Neural cell (in vitro differentiated cells): ENCODE measurements at regions not wholly inside any gene's neighbourhood (a gene's known extent, or its start where the extent isn't known, plus 50 kb on each side); places are given as distances from the start of the nearest gene placed in this dataset.
A peak's percentile ranks its signal among the peaks of the same experiment; 100 is the strongest.

Experiments
- H2AFZ ChIP-seq: fragments of 200-600, 300-800 bp; sonication (generic), shearing (Covaris generic); 2 replicates; pipeline ENCODE4 v1.6.0; 2014; ENCODE audit warnings: low read depth, mild to moderate bottlenecking, antibody characterized with exemption, low read length, moderate library complexity
- H3F3A ChIP-seq: fragments of 200-600 bp; shearing (Covaris generic); 2 replicates; pipeline ENCODE4 v1.6.1; 2016; ENCODE audit warnings: mild to moderate bottlenecking, moderate library complexity, mixed read lengths, antibody characterized with exemption, low read length; ENCODE audit not compliant: insufficient read depth, poor library complexity, severe bottlenecking
- H3K27ac ChIP-seq: fragments of 200-600, 300-800 bp; sonication (generic), shearing (Covaris generic); 2 replicates; pipeline ENCODE4 v1.5.1; 2014; ENCODE audit warnings: mild to moderate bottlenecking, low read length, moderate library complexity
- H3K27me3 ChIP-seq: fragments of 300-800, 200-600 bp; sonication (generic), shearing (Covaris generic); 2 replicates; pipeline ENCODE4 v1.6.0; 2014; ENCODE audit warnings: mild to moderate bottlenecking, low read depth, low read length, moderate library complexity; ENCODE audit not compliant: insufficient read depth
- H3K36me3 ChIP-seq: fragments of 300-800, 200-600 bp; sonication (generic), shearing (Covaris generic); 2 replicates; pipeline ENCODE4 v1.5.1; 2014; ENCODE audit warnings: mild to moderate bottlenecking, antibody characterized with exemption, low read length, moderate library complexity; ENCODE audit not compliant: insufficient read depth
- H3K4me2 ChIP-seq: fragments of 300-800, 200-600 bp; sonication (generic), shearing (Covaris generic); 2 replicates; pipeline ENCODE4 v1.6.0; 2014; ENCODE audit warnings: mild to moderate bottlenecking, low read length
- H3K4me3 ChIP-seq: fragments of 300-800, 200-600 bp; sonication (generic), shearing (Covaris generic); 2 replicates; pipeline ENCODE4 v1.5.1; 2014; ENCODE audit warnings: mild to moderate bottlenecking, low read length, moderate library complexity
- H3K79me2 ChIP-seq: fragments of 200-600 bp; shearing (Covaris generic); replicated peaks from 2 replicates; pipeline ENCODE4 v1.6.0; 2014; ENCODE audit warnings: mild to moderate bottlenecking, low read length, moderate library complexity; ENCODE audit not compliant: insufficient read depth
- H3K9ac ChIP-seq: fragments of 300-800, 200-600 bp; sonication (generic), shearing (Covaris generic); 2 replicates; pipeline ENCODE4 v1.6.1; 2016; ENCODE audit warnings: mild to moderate bottlenecking, low read length, mixed read lengths
- H3K9me2 ChIP-seq: fragments of 200-600 bp; shearing (Covaris generic); 2 replicates; pipeline ENCODE4 v1.6.1; 2016; ENCODE audit warnings: mild to moderate bottlenecking, low read length, mixed read lengths; ENCODE audit not compliant: insufficient read depth
- H3K9me3 ChIP-seq: fragments of 200-600, 300-800 bp; sonication (generic), shearing (Covaris generic); 2 replicates; pipeline ENCODE4 v1.6.1; 2016; ENCODE audit warnings: mild to moderate bottlenecking, mixed run types, low read length, moderate library complexity, mixed read lengths
- H4K20me1 ChIP-seq: fragments of 200-600 bp; shearing (Covaris generic); 2 replicates; pipeline ENCODE4 v1.6.1; 2016; ENCODE audit warnings: mild to moderate bottlenecking, mixed run types; ENCODE audit not compliant: insufficient read depth
- CTCF ChIP-seq: fragments of 450-650 bp; IDR thresholded peaks from 2 replicates; pipeline ENCODE4 v1.5.1; 2014; ENCODE audit warnings: antibody characterized with exemption, mild to moderate bottlenecking, moderate library complexity; ENCODE audit not compliant: poor library complexity, severe bottlenecking
- EP300 ChIP-seq: fragments of 450-650 bp; conservative IDR thresholded peaks from 2 replicates; pipeline ENCODE4 v1.6.1; 2014; ENCODE audit warnings: antibody characterized with exemption, mild to moderate bottlenecking, moderate library complexity; ENCODE audit not compliant: poor library complexity, severe bottlenecking
- MXI1 ChIP-seq: fragments of 450-650 bp; conservative IDR thresholded peaks from 2 replicates; pipeline ENCODE4 v1.6.1; 2014; ENCODE audit warnings: antibody characterized with exemption, mild to moderate bottlenecking; ENCODE audit not compliant: poor library complexity, severe bottlenecking
- POLR2AphosphoS5 ChIP-seq: IDR thresholded peaks from 2 replicates; pipeline ENCODE4 v1.6.1; 2012
- RAD21 ChIP-seq: fragments of 450-650 bp; conservative IDR thresholded peaks from 2 replicates; pipeline ENCODE4 v1.6.1; 2014; ENCODE audit warnings: antibody characterized with exemption, mild to moderate bottlenecking, moderate library complexity
- REST ChIP-seq: IDR thresholded peaks from 2 replicates; pipeline ENCODE4 v1.6.1; 2012; ENCODE audit warnings: borderline replicate concordance
- SMC3 ChIP-seq: fragments of 450-650 bp; conservative IDR thresholded peaks from 2 replicates; pipeline ENCODE4 v1.6.1; 2014; ENCODE audit warnings: antibody characterized with exemption, mild to moderate bottlenecking, moderate library complexity; ENCODE audit not compliant: poor library complexity
- TAF1 ChIP-seq: IDR thresholded peaks from 2 replicates; pipeline ENCODE4 v1.6.1; 2012; ENCODE audit warnings: low read depth

- Histone ChIP-seq H3F3A (no peaks in the 10 kb centered on the region), H3K27ac (no peak overlapping the region), H3K4me2 (no peak overlapping the region), H3K9ac (no peak overlapping the region), H3K27me3 (no peaks in the 10 kb centered on the region), H2AFZ (no peak overlapping the region), H3K9me2 (no peaks in the 10 kb centered on the region), H4K20me1 (no peaks in the 10 kb centered on the region), H3K9me3 (no peaks in the 10 kb centered on the region), H3K36me3 (no peaks in the 10 kb centered on the region), H3K79me2 (no peaks in the 10 kb centered on the region), H3K4me3 (no peak overlapping the region)
- TF ChIP-seq MXI1: no peak
- no peak for TF ChIP-seq POLR2AphosphoS5
- TF ChIP-seq CTCF: no peak
- no peak for TF ChIP-seq EP300
- TF ChIP-seq RAD21: no peak
Observed at GRCh38 chr18:45274026-45274425, 341.2 kb upstream of the SLC14A2 start.

GRCh38 chr18:45275367-45276113 is 339.7 kb upstream of the SLC14A2 start:
- H3K4me3 ChIP-seq: no peak overlapping the region
- H3K27me3 ChIP-seq: no peaks in the 10 kb centered on the region
- no peak overlapping the region for H3K27ac ChIP-seq
- TF ChIP-seq RAD21 (no peak), SMC3 (no peak), CTCF (peak; percentile 48)
- H3K9me3 ChIP-seq: no peaks in the 10 kb centered on the region
- H3K9me2 ChIP-seq: no peaks in the 10 kb centered on the region
- no peaks in the 10 kb centered on the region for H3K36me3 ChIP-seq
- no peak overlapping the region for H3K4me2 ChIP-seq
- no peak overlapping the region for H3K9ac ChIP-seq
- no peaks in the 10 kb centered on the region for H4K20me1 ChIP-seq
- H3K79me2 ChIP-seq: no peaks in the 10 kb centered on the region
- no peak overlapping the region for H2AFZ ChIP-seq
- no peaks in the 10 kb centered on the region for H3F3A ChIP-seq

DNA sequence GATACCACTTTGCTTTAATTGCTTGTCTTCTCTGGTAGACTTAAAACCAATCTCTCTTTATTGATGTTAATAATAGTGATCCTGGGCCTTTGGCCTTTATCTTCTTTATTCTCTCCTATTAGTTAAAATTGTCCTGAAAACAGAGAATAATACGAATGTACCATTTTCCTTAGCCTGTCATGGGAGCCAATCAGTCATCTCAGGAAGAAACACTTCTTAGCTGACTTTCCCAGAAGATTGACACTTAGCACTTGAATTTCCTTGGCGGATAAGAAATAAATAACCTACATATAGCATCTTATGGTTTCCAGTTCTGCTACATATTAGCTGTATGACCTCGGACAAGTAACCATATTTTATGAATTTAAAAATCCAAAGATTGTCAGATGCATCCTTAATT is 338.4 kb upstream of the SLC14A2 start:
- Histone ChIP-seq H3K9ac (no peak overlapping the region), H3K9me2 (no peaks in the 10 kb centered on the region), H3K79me2 (no peaks in the 10 kb centered on the region), H3K9me3 (no peaks in the 10 kb centered on the region), H3K4me2 (no peak overlapping the region), H3F3A (no peaks in the 10 kb centered on the region), H3K4me3 (no peak overlapping the region), H2AFZ (no peak overlapping the region), H3K27me3 (no peaks in the 10 kb centered on the region), H3K36me3 (no peaks in the 10 kb centered on the region), H4K20me1 (no peaks in the 10 kb centered on the region), H3K27ac (peak overlapping the region; percentile 46)
- peak; percentile 56 for TF ChIP-seq POLR2AphosphoS5
- TF ChIP-seq MXI1: no peak
- TF ChIP-seq TAF1: no peak
- peak; percentile 16 for TF ChIP-seq SMC3
- TF ChIP-seq EP300: peak; percentile 84
- peak; percentile 97 for TF ChIP-seq REST
